ENCODE measurements at regions not wholly inside any gene's neighbourhood (a gene's known extent, or its start where the extent isn't known, plus 50 kb on each side); places are given as distances from the start of the nearest gene placed in this dataset.

DNA sequence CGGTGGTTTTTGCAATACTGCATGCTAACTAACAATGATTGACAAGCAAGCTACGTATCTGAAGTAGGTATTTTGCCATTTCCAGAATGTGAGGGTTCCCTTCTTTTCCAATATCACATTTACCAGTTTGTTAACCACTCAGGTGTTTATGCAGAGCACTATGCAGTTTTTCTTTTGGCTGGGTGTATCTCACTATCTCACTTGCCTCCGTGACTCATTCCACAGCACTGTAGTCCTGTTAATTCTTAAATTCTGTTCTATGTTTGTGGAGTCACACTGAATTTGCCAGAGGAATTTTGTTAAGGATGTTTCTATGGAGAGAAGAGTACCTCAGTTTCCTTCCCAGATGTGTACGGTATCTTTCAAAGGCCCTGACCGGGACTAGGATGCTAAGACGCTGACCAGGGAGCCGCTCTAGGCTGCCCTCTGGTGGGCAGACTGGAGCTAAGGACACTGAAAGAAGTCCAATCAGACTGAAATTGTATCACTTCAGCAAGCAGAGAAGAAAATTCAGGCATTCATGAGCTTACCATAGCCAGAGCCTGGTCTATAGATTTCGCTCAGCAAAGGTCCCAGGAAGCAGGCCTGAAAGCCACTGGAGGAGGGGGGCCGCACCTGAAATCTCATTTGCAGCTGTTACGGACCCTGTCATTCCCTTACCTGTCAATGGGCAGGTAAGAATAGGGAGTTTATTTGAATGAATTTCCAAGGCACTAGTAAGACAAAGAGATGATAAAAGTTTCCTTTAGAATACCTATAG lies 388.4 kb upstream of the SPOCK3 start:
- no TSS peak for BruUV-seq (replicated peaks)
- Histone ChIP-seq H3K36me3 (ENCODE audit: control insufficient read depth, insufficient read depth, low read length) (no peaks in the 10 kb centered on the region), H3K27me3 (ENCODE audit: control insufficient read depth, insufficient read depth, low read length) (no peaks in the 10 kb centered on the region), H3K27ac (ENCODE audit: low read length) (no peak overlapping the region), H3K9me3 (ENCODE audit: control insufficient read depth, insufficient read depth, low read depth, low read length) (no peaks in the 10 kb centered on the region), H3K4me1 (ENCODE audit: control insufficient read depth, insufficient read depth, low read length) (no peaks in the 10 kb centered on the region), H3K4me3 (ENCODE audit: low read depth in 2 of 2, low read length in 2 of 2) (no peak overlapping the region)
- peak; percentile 72; the same call in 1 of the 2 replicates for ATAC-seq
- DNase-seq (ENCODE audit: low read depth, low spot score), result peak; percentile 17
- CTCF ChIA-PET, result interaction anchor here (0.6 to 1.0 kb wide), 2 partner anchors 36 to 531 kb away, joined by 3 to 8 read pairs; no protein-coding TSS in a partner anchor
- POLR2A ChIA-PET, result no interaction called here
- intact Hi-C loops (cut with micrococcal nuclease; ENCODE audit: unreplicated experiment) (no loop called here), in situ Hi-C loops (cut with HindIII; ENCODE audit: low pct_unique_long_range_greater_than_20kb, low sequenced_read_pairs) (no loop called here)
- TF ChIP-seq SIN3A (IDR thresholded peaks at IDR 0.05; ENCODE audit: borderline replicate concordance, insufficient read depth, low read depth, low read length), result no peak
- TF ChIP-seq, protein P1, sequence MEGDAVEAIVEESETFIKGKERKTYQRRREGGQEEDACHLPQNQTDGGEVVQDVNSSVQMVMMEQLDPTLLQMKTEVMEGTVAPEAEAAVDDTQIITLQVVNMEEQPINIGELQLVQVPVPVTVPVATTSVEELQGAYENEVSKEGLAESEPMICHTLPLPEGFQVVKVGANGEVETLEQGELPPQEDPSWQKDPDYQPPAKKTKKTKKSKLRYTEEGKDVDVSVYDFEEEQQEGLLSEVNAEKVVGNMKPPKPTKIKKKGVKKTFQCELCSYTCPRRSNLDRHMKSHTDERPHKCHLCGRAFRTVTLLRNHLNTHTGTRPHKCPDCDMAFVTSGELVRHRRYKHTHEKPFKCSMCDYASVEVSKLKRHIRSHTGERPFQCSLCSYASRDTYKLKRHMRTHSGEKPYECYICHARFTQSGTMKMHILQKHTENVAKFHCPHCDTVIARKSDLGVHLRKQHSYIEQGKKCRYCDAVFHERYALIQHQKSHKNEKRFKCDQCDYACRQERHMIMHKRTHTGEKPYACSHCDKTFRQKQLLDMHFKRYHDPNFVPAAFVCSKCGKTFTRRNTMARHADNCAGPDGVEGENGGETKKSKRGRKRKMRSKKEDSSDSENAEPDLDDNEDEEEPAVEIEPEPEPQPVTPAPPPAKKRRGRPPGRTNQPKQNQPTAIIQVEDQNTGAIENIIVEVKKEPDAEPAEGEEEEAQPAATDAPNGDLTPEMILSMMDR (IDR thresholded peaks at IDR 0.05), result peak; percentile 81

DNA sequence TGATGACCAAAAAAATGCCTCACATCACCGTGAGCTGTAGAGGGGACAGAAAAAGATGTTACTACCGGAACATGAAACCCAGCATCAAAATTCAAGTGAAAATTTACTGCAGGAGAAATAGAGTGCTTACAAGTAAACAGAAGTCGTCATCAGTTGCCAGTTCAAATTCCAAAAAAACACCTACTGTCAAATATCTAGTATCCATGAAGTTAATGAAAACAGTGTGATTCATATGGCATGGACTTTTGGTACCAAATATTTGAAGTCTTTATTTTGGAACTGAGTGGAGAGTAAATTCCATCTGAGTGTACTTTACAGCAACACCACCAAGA lies 388.9 kb upstream of the SPOCK3 start:
- ChIA-PET CTCF (interaction anchor here (0.6 kb wide), 1 partner anchor 37 kb away, joined by 3 read pairs; no protein-coding TSS in a partner anchor), POLR2A (no interaction called here)
- in situ Hi-C loops (cut with HindIII; ENCODE audit: low pct_unique_long_range_greater_than_20kb, low sequenced_read_pairs) (no loop called here), intact Hi-C loops (cut with micrococcal nuclease; ENCODE audit: unreplicated experiment) (no loop called here)
- Histone ChIP-seq H3K36me3 (ENCODE audit: control insufficient read depth, insufficient read depth, low read length) (no peaks in the 10 kb centered on the region), H3K4me3 (ENCODE audit: low read depth in 2 of 2, low read length in 2 of 2) (no peak overlapping the region), H3K27ac (ENCODE audit: low read length) (no peak overlapping the region), H3K27me3 (ENCODE audit: control insufficient read depth, insufficient read depth, low read length) (no peaks in the 10 kb centered on the region), H3K4me1 (ENCODE audit: control insufficient read depth, insufficient read depth, low read length) (no peaks in the 10 kb centered on the region), H3K9me3 (ENCODE audit: control insufficient read depth, insufficient read depth, low read depth, low read length) (no peaks in the 10 kb centered on the region)
- DNase-seq (ENCODE audit: low read depth, low spot score), result no peak
- no TSS peak for BruUV-seq (replicated peaks)
- no peak for TF ChIP-seq SIN3A (IDR thresholded peaks at IDR 0.05; ENCODE audit: borderline replicate concordance, insufficient read depth, low read depth, low read length)
- TF ChIP-seq POLR2AphosphoS5 (IDR thresholded peaks at IDR 0.05; ENCODE audit: low read depth, low read length), result no peak
- TF ChIP-seq, protein P1 (IDR thresholded peaks at IDR 0.05), result no peak
- no peak for TF ChIP-seq TCF7L2 (IDR thresholded peaks at IDR 0.05; ENCODE audit: low read depth, low read length)
- TF ChIP-seq, protein P2, sequence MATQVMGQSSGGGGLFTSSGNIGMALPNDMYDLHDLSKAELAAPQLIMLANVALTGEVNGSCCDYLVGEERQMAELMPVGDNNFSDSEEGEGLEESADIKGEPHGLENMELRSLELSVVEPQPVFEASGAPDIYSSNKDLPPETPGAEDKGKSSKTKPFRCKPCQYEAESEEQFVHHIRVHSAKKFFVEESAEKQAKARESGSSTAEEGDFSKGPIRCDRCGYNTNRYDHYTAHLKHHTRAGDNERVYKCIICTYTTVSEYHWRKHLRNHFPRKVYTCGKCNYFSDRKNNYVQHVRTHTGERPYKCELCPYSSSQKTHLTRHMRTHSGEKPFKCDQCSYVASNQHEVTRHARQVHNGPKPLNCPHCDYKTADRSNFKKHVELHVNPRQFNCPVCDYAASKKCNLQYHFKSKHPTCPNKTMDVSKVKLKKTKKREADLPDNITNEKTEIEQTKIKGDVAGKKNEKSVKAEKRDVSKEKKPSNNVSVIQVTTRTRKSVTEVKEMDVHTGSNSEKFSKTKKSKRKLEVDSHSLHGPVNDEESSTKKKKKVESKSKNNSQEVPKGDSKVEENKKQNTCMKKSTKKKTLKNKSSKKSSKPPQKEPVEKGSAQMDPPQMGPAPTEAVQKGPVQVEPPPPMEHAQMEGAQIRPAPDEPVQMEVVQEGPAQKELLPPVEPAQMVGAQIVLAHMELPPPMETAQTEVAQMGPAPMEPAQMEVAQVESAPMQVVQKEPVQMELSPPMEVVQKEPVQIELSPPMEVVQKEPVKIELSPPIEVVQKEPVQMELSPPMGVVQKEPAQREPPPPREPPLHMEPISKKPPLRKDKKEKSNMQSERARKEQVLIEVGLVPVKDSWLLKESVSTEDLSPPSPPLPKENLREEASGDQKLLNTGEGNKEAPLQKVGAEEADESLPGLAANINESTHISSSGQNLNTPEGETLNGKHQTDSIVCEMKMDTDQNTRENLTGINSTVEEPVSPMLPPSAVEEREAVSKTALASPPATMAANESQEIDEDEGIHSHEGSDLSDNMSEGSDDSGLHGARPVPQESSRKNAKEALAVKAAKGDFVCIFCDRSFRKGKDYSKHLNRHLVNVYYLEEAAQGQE (IDR thresholded peaks at IDR 0.05; ENCODE audit: insufficient read depth in 1 of 2, low read depth in 2 of 2, low read length in 1 of 2), result no peak
- no peak for ATAC-seq

Measured in Panc1 (cell line).